H1 (cell line): ENCODE measurements at regions not wholly inside any gene's neighbourhood (a gene's known extent, or its start where the extent isn't known, plus 50 kb on each side); places are given as distances from the start of the nearest gene placed in this dataset.

Source experiments
- CTCF ChIA-PET: fragments of 300-600 bp; sonication (Branson Sonifier 250); formaldehyde crosslinking; loops from one replicate; lab custom pipeline; 2021; ENCODE audit not compliant: partially characterized antibody; lab: Charles Lee
- POLR2A ChIA-PET: fragments of 300-600 bp; sonication (Branson Sonifier 250); formaldehyde crosslinking; loops from one replicate; lab custom pipeline; 2021; ENCODE audit warnings: inconsistent platforms; ENCODE audit not compliant: partially characterized antibody; lab: Charles Lee
- DNase-seq, 2 experiments: peaks; one replicate each; pipeline versions ENCODE4 v3.0.0 to v3.0.0-alpha.2; 2010 to 2022; ENCODE audit warnings: low spot score in 2 of 2, low read depth in 1 of 2, mixed read lengths in 1 of 2
- FAIRE-seq: peaks from 2 replicates; lab custom pipeline; 2011; peaks lifted over from hg19 to GRCh38; lab: Jason Lieb, UNC
- H2AFZ ChIP-seq: 2 replicates; pipeline ENCODE4 v1.8.1; 2012; ENCODE audit warnings: low read length, inconsistent platforms
- H2AK5ac ChIP-seq: 2 replicates; pipeline ENCODE4 v1.6.1; 2013; ENCODE audit warnings: low read depth, low read length
- H2BK120ac ChIP-seq: replicated peaks from 2 replicates; pipeline ENCODE3; 2013; ENCODE audit warnings: low read depth, low read length, inconsistent platforms
- H2BK12ac ChIP-seq: 2 replicates; pipeline ENCODE4 v1.6.1; 2013; ENCODE audit warnings: low read depth, low read length
- H2BK15ac ChIP-seq: 2 replicates; pipeline ENCODE4 v1.6.1; 2013; ENCODE audit warnings: low read length
- H2BK20ac ChIP-seq: 2 replicates; pipeline ENCODE4 v1.6.1; 2013; ENCODE audit warnings: low read length
- H2BK5ac ChIP-seq: 2 replicates; pipeline ENCODE4 v1.6.1; 2013; ENCODE audit warnings: low read depth, low read length
- H3K14ac ChIP-seq: 2 replicates; pipeline ENCODE4 v1.6.1; 2013; ENCODE audit warnings: inconsistent platforms; ENCODE audit not compliant: insufficient read length
- H3K18ac ChIP-seq: 2 replicates; pipeline ENCODE4 v1.6.1; 2013; ENCODE audit warnings: low read length; ENCODE audit errors: extremely low read depth
- H3K23ac ChIP-seq: 2 replicates; pipeline ENCODE4 v1.6.1; 2013; ENCODE audit warnings: inconsistent platforms; ENCODE audit not compliant: insufficient read length
- H3K23me2 ChIP-seq: 2 replicates; pipeline ENCODE4 v1.6.1; 2013; ENCODE audit warnings: low read depth, low read length
- H3K27ac ChIP-seq: 2 replicates; pipeline ENCODE4 v1.6.1; 2011; ENCODE audit warnings: low read depth, low read length, inconsistent platforms
- H3K27me3 ChIP-seq, 4 experiments: replicated peaks in 1 of 4; 1 replicate in 1 of 4; 2 replicates in 3 of 4; pipeline versions ENCODE4 v1.6.1 to v1.8.1; 2011 to 2013; ENCODE audit warnings: low read length in 3 of 4, mild to moderate bottlenecking in 3 of 4, inconsistent platforms in 2 of 4, mixed read lengths in 2 of 4, moderate library complexity in 1 of 4; ENCODE audit not compliant: control insufficient read depth in 3 of 4, insufficient read depth in 3 of 4; ENCODE audit errors: extremely low read depth in 1 of 4
- H3K36me3 ChIP-seq, 4 experiments: 2 replicates each; pipeline versions ENCODE4 v1.6.1 to v1.8.1; 2011 to 2013; ENCODE audit warnings: mild to moderate bottlenecking in 4 of 4, low read length in 3 of 4, moderate library complexity in 2 of 4, control low read depth in 1 of 4, inconsistent platforms in 1 of 4; ENCODE audit not compliant: insufficient read depth in 4 of 4, control insufficient read depth in 2 of 4
- H3K4ac ChIP-seq: replicated peaks from 2 replicates; pipeline ENCODE3; 2013; ENCODE audit warnings: low read length, low read depth, mixed read lengths, inconsistent platforms; ENCODE audit not compliant: insufficient read length
- H3K4me1 ChIP-seq, 4 experiments: replicated peaks in 1 of 4; 1 replicate in 1 of 4; 2 replicates in 3 of 4; pipeline versions ENCODE4 v1.6.1 to v1.8.1; 2011 to 2013; ENCODE audit warnings: low read length in 3 of 4, inconsistent platforms in 2 of 4, mixed read lengths in 1 of 4; ENCODE audit not compliant: insufficient read depth in 4 of 4, control insufficient read depth in 3 of 4
- H3K4me2 ChIP-seq, 2 experiments: 2 replicates each; pipeline versions ENCODE4 v1.6.1 to v1.8.1; 2011 to 2013; ENCODE audit warnings: low read depth in 2 of 2, low read length in 2 of 2, control low read depth in 1 of 2, inconsistent platforms in 1 of 2, mild to moderate bottlenecking in 1 of 2; ENCODE audit not compliant: insufficient read depth in 1 of 2
- H3K4me3 ChIP-seq, 4 experiments: fragments of 200-600, 300-600 bp in 1 of 4; sonication (generic), shearing (Covaris generic), sonication (Bioruptor Twin) in 1 of 4; 2 replicates each; pipeline versions ENCODE4 v1.5.1 to v1.8.1; 2011 to 2016; ENCODE audit warnings: low read length in 4 of 4, low read depth in 3 of 4, control low read depth in 2 of 4, inconsistent platforms in 2 of 4, mild to moderate bottlenecking in 2 of 4, mixed read lengths in 1 of 4, moderate library complexity in 1 of 4; ENCODE audit not compliant: insufficient read depth in 2 of 4; ENCODE audit errors: extremely low read depth in 1 of 4
- H3K56ac ChIP-seq: replicated peaks from 2 replicates; pipeline ENCODE3; 2013; ENCODE audit warnings: low read depth, mild to moderate bottlenecking, mixed read lengths, low read length, inconsistent platforms; ENCODE audit not compliant: insufficient read length
- H3K79me1 ChIP-seq: 2 replicates; pipeline ENCODE4 v1.6.1; 2013; ENCODE audit warnings: low read depth, low read length, control low read depth
- H3K79me2 ChIP-seq, 2 experiments: 2 replicates each; pipeline versions ENCODE4 v1.6.1 to v1.8.1; 2012 to 2013; ENCODE audit warnings: low read length in 2 of 2, mild to moderate bottlenecking in 2 of 2, inconsistent platforms in 1 of 2; ENCODE audit not compliant: insufficient read depth in 2 of 2, control insufficient read depth in 1 of 2
- H3K9ac ChIP-seq, 4 experiments: replicated peaks in 1 of 4; 1 replicate in 1 of 4; 2 replicates in 3 of 4; pipeline versions ENCODE4 v1.6.1 to v1.8.1; 2011 to 2013; ENCODE audit warnings: low read depth in 3 of 4, low read length in 3 of 4, control low read depth in 2 of 4, mild to moderate bottlenecking in 2 of 4, moderate library complexity in 2 of 4, inconsistent platforms in 1 of 4; ENCODE audit errors: extremely low read depth in 1 of 4
- H3K9me3 ChIP-seq, 2 experiments: 2 replicates each; pipeline versions ENCODE4 v1.6.1 to v1.8.1; 2012 to 2013; ENCODE audit warnings: mild to moderate bottlenecking in 2 of 2, moderate library complexity in 2 of 2, control low read depth in 1 of 2, inconsistent platforms in 1 of 2, low read depth in 1 of 2, low read length in 1 of 2, mixed read lengths in 1 of 2; ENCODE audit not compliant: insufficient read depth in 2 of 2
- H4K20me1 ChIP-seq, 2 experiments: replicated peaks in 1 of 2; 2 replicates each; pipeline versions ENCODE3 to v1.8.1; 2011 to 2013; ENCODE audit warnings: inconsistent platforms in 2 of 2, low read length in 2 of 2, mild to moderate bottlenecking in 1 of 2; ENCODE audit not compliant: insufficient read depth in 2 of 2, control insufficient read depth in 1 of 2
- H4K5ac ChIP-seq: 2 replicates; pipeline ENCODE4 v1.6.1; 2013; ENCODE audit warnings: low read length, low read depth, mixed read lengths, inconsistent platforms; ENCODE audit not compliant: insufficient read length
- H4K8ac ChIP-seq: 2 replicates; pipeline ENCODE4 v1.8.0; 2013; ENCODE audit warnings: mild to moderate bottlenecking, moderate library complexity, low read length, inconsistent platforms; ENCODE audit not compliant: insufficient read depth; ENCODE audit errors: extremely low read depth
- H4K91ac ChIP-seq: replicated peaks from 2 replicates; pipeline ENCODE3; 2013; ENCODE audit warnings: low read length, mixed read lengths, inconsistent platforms; ENCODE audit not compliant: insufficient read length
- ATF2 ChIP-seq: IDR thresholded peaks from 2 replicates; pipeline ENCODE4 v1.6.1; 2012; ENCODE audit warnings: low read length, inconsistent platforms
- ATF3 ChIP-seq: IDR thresholded peaks from 2 replicates; pipeline ENCODE4 v1.6.1; 2011; ENCODE audit warnings: low read depth, mild to moderate bottlenecking, low read length; ENCODE audit not compliant: insufficient read depth
- BCL11A ChIP-seq, 2 experiments: IDR thresholded peaks; one replicate each; pipeline ENCODE4 v1.6.1; 2011; ENCODE audit warnings: low read depth in 2 of 2, low read length in 2 of 2, mild to moderate bottlenecking in 2 of 2
- CREB1 ChIP-seq: IDR thresholded peaks from 2 replicates; pipeline ENCODE4 v1.6.1; 2012; ENCODE audit warnings: inconsistent platforms
- E2F6 ChIP-seq: IDR thresholded peaks from 2 replicates; pipeline ENCODE4 v1.6.1; 2012; ENCODE audit warnings: inconsistent platforms
- EZH2 ChIP-seq: fragments of 200-600 bp; sonication (generic); IDR thresholded peaks from 2 replicates; pipeline ENCODE4 v1.7.1; 2012; ENCODE audit warnings: low read depth, mild to moderate bottlenecking, moderate library complexity, low read length, inconsistent platforms; ENCODE audit not compliant: severe bottlenecking
- JUND ChIP-seq: IDR thresholded peaks from 2 replicates; pipeline ENCODE4 v1.6.1; 2011; ENCODE audit warnings: mild to moderate bottlenecking, improper control_type of control experiment, low read length
- KDM5A ChIP-seq: fragments of 200-600 bp; IDR thresholded peaks from 2 replicates; pipeline ENCODE4 v1.7.1; 2012; ENCODE audit warnings: mild to moderate bottlenecking, low read length, inconsistent platforms, mixed read lengths
- RFX5 ChIP-seq: IDR thresholded peaks from 2 replicates; pipeline ENCODE4 v1.6.1; 2011; ENCODE audit warnings: low read depth, low read length, improper control_type of control experiment, borderline replicate concordance
- RNF2 ChIP-seq: fragments of 200-900, 300-1000 bp; sonication (generic); IDR thresholded peaks from 2 replicates; pipeline ENCODE4 v1.7.1; 2016; ENCODE audit warnings: borderline replicate concordance, low read depth, mild to moderate bottlenecking, antibody characterized with exemption, low read length; ENCODE audit not compliant: poor library complexity, severe bottlenecking; ENCODE audit errors: missing control alignments
- TEAD4 ChIP-seq: IDR thresholded peaks from 2 replicates; pipeline ENCODE4 v1.6.1; 2012; ENCODE audit warnings: low read depth, low read length, inconsistent platforms, mixed read lengths
- WGBS, 2 experiments: shearing (Covaris generic) in 1 of 2; methylation state at CpG; one replicate each; pipeline versions ENCODE4 v1.1.6 to v1.1.7; 2013 to 2015; ENCODE audit warnings: low lambda C conversion rate in 2 of 2, mixed read lengths in 2 of 2, inconsistent platforms in 1 of 2, low coverage in 1 of 2, missing lambda C conversion rate in 1 of 2; ENCODE audit not compliant: insufficient replicate concordance in 2 of 2, insufficient coverage in 1 of 2, insufficient read length in 1 of 2; ENCODE audit errors: extremely low coverage in 1 of 2, missing lambda C conversion rate in 1 of 2; 5-methylcytosine and 5-hydroxymethylcytosine counted together

DNA sequence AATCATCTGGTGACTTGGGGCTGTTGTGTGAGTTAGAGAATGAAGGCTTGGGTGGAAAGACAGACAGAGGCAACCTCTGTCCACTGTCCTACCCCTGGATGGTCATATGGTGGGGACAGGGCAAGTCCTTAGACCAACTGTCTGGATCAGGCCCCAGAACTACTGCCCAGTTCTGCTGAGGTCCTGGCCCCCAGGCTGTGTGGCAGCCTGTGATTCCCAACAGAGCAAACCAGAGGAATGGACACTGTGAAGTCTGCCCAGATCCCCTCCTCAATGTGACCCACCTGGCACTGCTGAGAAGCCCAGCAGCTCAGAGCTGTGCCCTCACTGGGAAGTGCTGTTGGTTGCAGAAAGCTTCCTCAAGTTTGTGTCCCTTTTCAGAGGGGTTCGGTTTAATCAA, 69.0 kb downstream of the GGTLC2 start:
- Histone ChIP-seq H2AFZ (no peak overlapping the region), H2BK15ac (no peak overlapping the region), H3K18ac (no peak overlapping the region), H2BK5ac (no peak overlapping the region), H4K8ac (no peak overlapping the region), H3K14ac (no peak overlapping the region), H2BK12ac (no peak overlapping the region), H4K20me1 (no peaks in the 10 kb centered on the region), H3K27me3 (peaks cover 8 to 48% (median 34%) of the 10 kb centered on the region in 4 experiments), H3K79me2 (no peaks in the 10 kb centered on the region), H3K79me1 (no peaks in the 10 kb centered on the region), H3K9ac (no peak overlapping the region), H3K23ac (no peak overlapping the region), H2BK20ac (no peak overlapping the region), H3K4me1 (no peaks in the 10 kb centered on the region), H2AK5ac (no peak overlapping the region), H3K9me3 (peaks cover 14 to 59% of the 10 kb centered on the region in 2 experiments; a peak in 3 of 4 replicates), H3K56ac (no peak overlapping the region), H3K4ac (no peak overlapping the region), H3K4me3 (no peak overlapping the region), H4K5ac (no peak overlapping the region), H3K36me3 (no peaks in the 10 kb centered on the region), H2BK120ac (no peak overlapping the region), H3K23me2 (no peaks in the 10 kb centered on the region), H4K91ac (no peak overlapping the region), H3K4me2 (no peak overlapping the region), H3K27ac (no peak overlapping the region)
- DNase-seq: peak in 1 of 2 experiments; percentile 14
- FAIRE-seq: no peak
- ChIA-PET CTCF (interaction anchor here (1.5 kb wide), 1 partner anchor 246 kb away, joined by 3 read pairs; no protein-coding TSS in a partner anchor), POLR2A (no interaction called here)
- 70% methylated on average over 1 of the region's 1 CpG; no CpG with 5 or more reads in 1 of the 2 experiments for WGBS, 2 experiments
- TF ChIP-seq RFX5 (no peak), BCL11A (IDR thresholded peaks at IDR 0.05; ENCODE audit: low read depth in 2 of 2, low read length in 2 of 2) (no peak), EZH2 (no peak), JUND (no peak), ATF2 (no peak), E2F6 (no peak), TEAD4 (no peak), RNF2 (no peak), ATF3 (no peak), CREB1 (no peak), KDM5A (no peak)
